Stimulated activated CD8-positive, alpha-beta memory T cell treated with anti-CD3 and anti-CD28 coated beads, Interleukin-2, amount 100 ng/mL, for 1 hour (primary cell): ENCODE measurements at regions not wholly inside any gene's neighbourhood (a gene's known extent, or its start where the extent isn't known, plus 50 kb on each side); places are given as distances from the start of the nearest gene placed in this dataset.

Experiments
- DNase-seq, 2 donors: peaks; one replicate each; pipeline ENCODE4 v3.0.0-alpha.2; 2020; ENCODE audit warnings: low read depth in 2 of 2

- DNase-seq = no peak
These were observed 105.0 kb downstream of the SPRY2 start for GRCh38 chr13:80235967-80236302.

- DNase-seq = no peak
These were observed 105.6 kb downstream of the SPRY2 start for GRCh38 chr13:80235166-80235966.

- no peak for DNase-seq
These were observed 113.3 kb downstream of the SPRY2 start for GRCh38 chr13:80227645-80228044.

- DNase-seq = no peak
These were observed 114.3 kb downstream of the SPRY2 start for GRCh38 chr13:80226645-80227044.

- DNase-seq = no peak
These were observed 116.5 kb downstream of the SPRY2 start for GRCh38 chr13:80224468-80224867.

GRCh38 chr13:80217614-80218456, 123.1 kb downstream of the SPRY2 start:
- no peak for DNase-seq

- no peak for DNase-seq
These were observed 125.6 kb downstream of the SPRY2 start for GRCh38 chr13:80215368-80215767.

- no peak for DNase-seq
These were observed 126.4 kb downstream of the SPRY2 start for GRCh38 chr13:80214521-80214991.

- no peak for DNase-seq
These were observed 126.9 kb downstream of the SPRY2 start for GRCh38 chr13:80214050-80214449.

- DNase-seq = no peak
These were observed 127.7 kb downstream of the SPRY2 start for GRCh38 chr13:80213201-80213600.

GRCh38 chr13:80211566-80211965, 129.4 kb downstream of the SPRY2 start:
- DNase-seq = no peak

GRCh38 chr13:80204642-80205041, 136.3 kb downstream of the SPRY2 start:
- DNase-seq = no peak

- DNase-seq = no peak
These were observed 137.4 kb downstream of the SPRY2 start for GRCh38 chr13:80203496-80203895.

- no peak for DNase-seq
These were observed 139.0 kb downstream of the SPRY2 start for GRCh38 chr13:80201694-80202468.

GRCh38 chr13:80199585-80200292, 141.2 kb downstream of the SPRY2 start:
- DNase-seq = no peak

- no peak for DNase-seq
These were observed 141.9 kb downstream of the SPRY2 start for GRCh38 chr13:80199067-80199466.

GRCh38 chr13:80196756-80197155, 144.2 kb downstream of the SPRY2 start:
- no peak for DNase-seq

GRCh38 chr13:80195649-80196048, 145.3 kb downstream of the SPRY2 start:
- DNase-seq = no peak

- no peak for DNase-seq
These were observed 150.9 kb downstream of the SPRY2 start for GRCh38 chr13:80189889-80190597.

GRCh38 chr13:80180740-80181355, 160.1 kb downstream of the SPRY2 start:
- no peak for DNase-seq
